ENCODE measurements at regions not wholly inside any gene's neighbourhood (a gene's known extent, or its start where the extent isn't known, plus 50 kb on each side); places are given as distances from the start of the nearest gene placed in this dataset.
A peak's percentile ranks its signal among the peaks of the same experiment; 100 is the strongest.

- H3K4me1 Mint-ChIP-seq, result peaks cover 20% of the 10 kb centered on the region
- H3K9me3 Mint-ChIP-seq, result peaks cover 8% of the 10 kb centered on the region
- no peak overlapping the region for H3K27ac Mint-ChIP-seq
- no peaks in the 10 kb centered on the region for H3K36me3 Mint-ChIP-seq (ENCODE audit: low read depth)
- no peak overlapping the region for H3K4me3 Mint-ChIP-seq
- H3K27me3 Mint-ChIP-seq (ENCODE audit: low read depth), result no peaks in the 10 kb centered on the region
- TF ChIP-seq CTCF (IDR thresholded peaks at IDR 0.05; ENCODE audit: unreplicated experiment in 3 of 3), result no peak
Measured at GRCh38 chr13:36750046-36750445, 69.0 kb upstream of the RFXAP start.

GRCh38 chr13:36750461-36750860, 68.6 kb upstream of the RFXAP start:
- H3K9me3 Mint-ChIP-seq, result peaks cover 8% of the 10 kb centered on the region
- H3K27me3 Mint-ChIP-seq (ENCODE audit: low read depth), result no peaks in the 10 kb centered on the region
- no peaks in the 10 kb centered on the region for H3K36me3 Mint-ChIP-seq (ENCODE audit: low read depth)
- TF ChIP-seq CTCF (IDR thresholded peaks at IDR 0.05; ENCODE audit: unreplicated experiment in 3 of 3), result no peak
- H3K4me1 Mint-ChIP-seq, result peaks cover 23% of the 10 kb centered on the region
- H3K4me3 Mint-ChIP-seq, result no peak overlapping the region
- no peak overlapping the region for H3K27ac Mint-ChIP-seq

GRCh38 chr13:36750946-36751345, 68.1 kb upstream of the RFXAP start:
- Mint-ChIP-seq H3K36me3 (ENCODE audit: low read depth) (no peaks in the 10 kb centered on the region), H3K4me1 (peaks cover 23% of the 10 kb centered on the region), H3K4me3 (no peak overlapping the region), H3K9me3 (peaks cover 8% of the 10 kb centered on the region), H3K27me3 (ENCODE audit: low read depth) (no peaks in the 10 kb centered on the region), H3K27ac (no peak overlapping the region)
- no peak for TF ChIP-seq CTCF (IDR thresholded peaks at IDR 0.05; ENCODE audit: unreplicated experiment in 3 of 3)

GRCh38 chr13:36752673-36753072, 66.3 kb upstream of the RFXAP start:
- Mint-ChIP-seq H3K36me3 (ENCODE audit: low read depth) (no peaks in the 10 kb centered on the region), H3K9me3 (peaks cover 8% of the 10 kb centered on the region), H3K4me1 (peaks cover 23% of the 10 kb centered on the region), H3K4me3 (no peak overlapping the region), H3K27ac (no peak overlapping the region), H3K27me3 (ENCODE audit: low read depth) (no peaks in the 10 kb centered on the region)
- no peak for TF ChIP-seq CTCF (IDR thresholded peaks at IDR 0.05; ENCODE audit: unreplicated experiment in 3 of 3)

GRCh38 chr13:36753176-36753575, 65.8 kb upstream of the RFXAP start:
- peaks cover 7% of the 10 kb centered on the region for H3K9me3 Mint-ChIP-seq
- no peak for TF ChIP-seq CTCF (IDR thresholded peaks at IDR 0.05; ENCODE audit: unreplicated experiment in 3 of 3)
- no peak overlapping the region for H3K27ac Mint-ChIP-seq
- no peak overlapping the region for H3K4me3 Mint-ChIP-seq
- H3K27me3 Mint-ChIP-seq (ENCODE audit: low read depth), result no peaks in the 10 kb centered on the region
- peaks cover 26% of the 10 kb centered on the region for H3K4me1 Mint-ChIP-seq
- no peaks in the 10 kb centered on the region for H3K36me3 Mint-ChIP-seq (ENCODE audit: low read depth)

GRCh38 chr13:36758345-36758744, 60.7 kb upstream of the RFXAP start:
- H3K27me3 Mint-ChIP-seq (ENCODE audit: low read depth), result no peaks in the 10 kb centered on the region
- H3K4me3 Mint-ChIP-seq, result peak overlapping the region in 1 of 3 experiments; percentile 19
- TF ChIP-seq CTCF (IDR thresholded peaks at IDR 0.05; ENCODE audit: unreplicated experiment in 3 of 3), result no peak
- peak overlapping the region in 2 of 3 experiments; percentile 50 to 64 for H3K27ac Mint-ChIP-seq
- no peaks in the 10 kb centered on the region for H3K9me3 Mint-ChIP-seq
- H3K36me3 Mint-ChIP-seq (ENCODE audit: low read depth), result no peaks in the 10 kb centered on the region
- peaks cover 49% of the 10 kb centered on the region for H3K4me1 Mint-ChIP-seq

Measured in nephron (organoid).